AG04450 (cell line): ENCODE measurements at regions not wholly inside any gene's neighbourhood (a gene's known extent, or its start where the extent isn't known, plus 50 kb on each side); places are given as distances from the start of the nearest gene placed in this dataset.
A peak's percentile ranks its signal among the peaks of the same experiment; 100 is the strongest.

Experiments
- CTCF ChIA-PET: fragments of 300-600, 350-600 bp; formaldehyde crosslinking; extraction: SDS; loops from one replicate; lab custom pipeline; 2022; ENCODE audit warnings: antibody characterized with exemption, inconsistent platforms; lab: Charles Lee
- POLR2A ChIA-PET: fragments of 350-600 bp; formaldehyde crosslinking; extraction: SDS; loops from one replicate; lab custom pipeline; 2021; ENCODE audit warnings: antibody characterized with exemption, inconsistent platforms; lab: Yijun Ruan, JAX
- DNase-seq: peaks from one replicate; pipeline ENCODE4 v3.0.0-alpha.2; 2011; ENCODE audit warnings: low read depth, low spot score
- H3K27ac ChIP-seq: one replicate; pipeline ENCODE4 v1.5.1; 2012; ENCODE audit warnings: low read depth, low read length, control low read depth
- H3K27me3 ChIP-seq: one replicate; pipeline ENCODE4 v1.6.0; 2012; ENCODE audit warnings: low read length; ENCODE audit not compliant: control insufficient read depth, insufficient read depth
- H3K4me3 ChIP-seq: 2 replicates; pipeline ENCODE4 v1.5.1; 2011; ENCODE audit warnings: mild to moderate bottlenecking, low read depth, low read length, control low read depth
- H3K9me3 ChIP-seq: 2 replicates; pipeline ENCODE4 v1.5.1; 2012; ENCODE audit warnings: low read length; ENCODE audit not compliant: control insufficient read depth, insufficient read depth
- TF ChIP-seq, protein P1 (sequence below): IDR thresholded peaks from 2 replicates; pipeline ENCODE4 v1.5.1; 2011; ENCODE audit warnings: low read depth, low read length, control low read depth, inconsistent platforms

DNA sequence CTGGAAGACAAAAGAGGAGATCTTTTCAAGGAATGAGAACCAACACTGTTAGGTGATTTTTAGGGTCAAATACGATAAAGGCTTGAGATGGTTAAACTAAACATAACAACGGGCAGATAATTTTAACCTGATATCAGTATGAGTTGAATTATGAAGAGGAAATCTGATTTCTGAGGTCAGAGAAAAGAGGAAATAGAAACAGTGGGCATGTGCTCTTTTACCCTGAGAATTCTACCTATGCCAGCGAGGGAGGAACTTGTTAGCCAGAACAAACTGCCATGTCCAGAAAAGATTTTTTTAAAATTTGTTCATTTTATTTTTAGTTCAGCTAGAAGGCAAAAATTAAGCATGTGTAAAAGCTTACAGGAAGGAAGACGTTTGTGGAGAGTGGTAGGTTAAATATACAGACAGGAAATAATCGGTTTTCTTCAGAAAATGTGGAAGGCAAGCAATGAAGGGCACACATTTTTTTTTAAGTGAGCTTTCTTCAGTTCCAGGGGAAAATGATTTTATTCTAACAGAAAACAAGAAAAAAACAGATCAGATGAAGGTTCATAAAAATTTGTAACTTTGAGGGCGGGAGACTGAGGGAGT lies 1745.3 kb downstream of the MRPL39 start:
- POLR2A ChIA-PET: no interaction called here
- no peak overlapping the region for H3K4me3 ChIP-seq
- TF ChIP-seq, protein P1, sequence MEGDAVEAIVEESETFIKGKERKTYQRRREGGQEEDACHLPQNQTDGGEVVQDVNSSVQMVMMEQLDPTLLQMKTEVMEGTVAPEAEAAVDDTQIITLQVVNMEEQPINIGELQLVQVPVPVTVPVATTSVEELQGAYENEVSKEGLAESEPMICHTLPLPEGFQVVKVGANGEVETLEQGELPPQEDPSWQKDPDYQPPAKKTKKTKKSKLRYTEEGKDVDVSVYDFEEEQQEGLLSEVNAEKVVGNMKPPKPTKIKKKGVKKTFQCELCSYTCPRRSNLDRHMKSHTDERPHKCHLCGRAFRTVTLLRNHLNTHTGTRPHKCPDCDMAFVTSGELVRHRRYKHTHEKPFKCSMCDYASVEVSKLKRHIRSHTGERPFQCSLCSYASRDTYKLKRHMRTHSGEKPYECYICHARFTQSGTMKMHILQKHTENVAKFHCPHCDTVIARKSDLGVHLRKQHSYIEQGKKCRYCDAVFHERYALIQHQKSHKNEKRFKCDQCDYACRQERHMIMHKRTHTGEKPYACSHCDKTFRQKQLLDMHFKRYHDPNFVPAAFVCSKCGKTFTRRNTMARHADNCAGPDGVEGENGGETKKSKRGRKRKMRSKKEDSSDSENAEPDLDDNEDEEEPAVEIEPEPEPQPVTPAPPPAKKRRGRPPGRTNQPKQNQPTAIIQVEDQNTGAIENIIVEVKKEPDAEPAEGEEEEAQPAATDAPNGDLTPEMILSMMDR: no peak
- no peaks in the 10 kb centered on the region; the same call in 1 of the 2 replicates for H3K9me3 ChIP-seq
- H3K27me3 ChIP-seq: no peaks in the 10 kb centered on the region
- CTCF ChIA-PET: interaction anchor here (0.6 kb wide), 1 partner anchor 334 kb away, joined by 3 read pairs; no protein-coding TSS in a partner anchor
- H3K27ac ChIP-seq: no peak overlapping the region
- DNase-seq: no peak

DNA sequence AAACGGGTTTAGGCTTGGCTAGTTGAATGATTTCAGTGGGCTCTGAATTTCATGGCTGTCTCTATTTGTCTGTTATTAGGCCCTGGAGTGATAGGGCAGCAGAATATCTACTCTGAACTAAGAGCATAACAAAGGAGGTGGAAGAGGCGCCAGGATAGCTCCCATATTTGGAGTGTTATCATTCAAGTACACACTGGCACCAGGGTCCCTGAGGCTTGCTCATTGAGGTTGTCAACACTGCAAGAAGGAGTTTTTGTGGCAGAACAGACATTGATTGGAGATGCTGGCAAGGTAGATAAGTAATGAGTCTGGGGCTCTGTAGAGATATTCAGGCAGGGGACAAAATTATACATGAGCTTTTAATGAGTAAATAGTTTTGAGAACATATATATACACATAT lies 1748.4 kb downstream of the MRPL39 start:
- Histone ChIP-seq H3K27ac (no peak overlapping the region), H3K4me3 (no peak overlapping the region), H3K27me3 (no peaks in the 10 kb centered on the region), H3K9me3 (no peaks in the 10 kb centered on the region; the same call in 1 of the 2 replicates)
- TF ChIP-seq, protein P1: no peak
- no peak for DNase-seq
- CTCF ChIA-PET: no interaction called here
- POLR2A ChIA-PET: no interaction called here

DNA sequence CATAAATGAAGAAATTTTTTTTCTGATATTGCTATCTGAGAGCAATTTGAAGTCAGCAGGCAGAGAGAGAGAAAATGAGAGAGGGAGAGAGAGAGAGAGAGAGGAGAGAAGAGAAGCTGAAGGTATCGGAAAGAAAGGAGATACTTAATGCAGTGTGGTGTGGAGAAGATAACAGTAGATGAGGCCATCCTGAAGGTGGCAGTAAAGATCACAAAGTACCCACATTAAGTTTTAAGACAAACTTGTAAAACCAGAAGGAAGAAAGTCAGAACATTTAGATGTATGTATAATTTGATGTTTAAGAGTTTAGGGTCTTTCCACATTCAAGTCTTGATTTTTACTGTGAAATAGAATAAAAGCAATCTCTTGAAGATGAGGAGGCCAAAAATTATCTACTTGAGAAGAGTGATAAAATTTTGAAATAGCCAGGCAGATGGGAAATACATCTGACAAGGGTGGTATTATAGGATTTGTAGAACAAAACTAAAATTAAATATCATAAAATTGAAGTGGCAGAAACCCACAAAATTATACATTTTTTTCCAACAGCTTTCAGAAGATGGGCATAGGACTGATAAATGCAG lies 1753.4 kb downstream of the MRPL39 start:
- TF ChIP-seq, protein P1: peak; percentile 70
- peak; percentile 7 for DNase-seq
- Histone ChIP-seq H3K9me3 (no peaks in the 10 kb centered on the region; the same call in 1 of the 2 replicates), H3K4me3 (no peak overlapping the region), H3K27me3 (no peaks in the 10 kb centered on the region), H3K27ac (no peak overlapping the region)
- POLR2A ChIA-PET: no interaction called here
- CTCF ChIA-PET: interaction anchor here (0.8 to 2.9 kb wide), 9 partner anchors 10 to 1532 kb away, joined by 3 to 20 read pairs (median 5); no protein-coding TSS in a partner anchor

DNA sequence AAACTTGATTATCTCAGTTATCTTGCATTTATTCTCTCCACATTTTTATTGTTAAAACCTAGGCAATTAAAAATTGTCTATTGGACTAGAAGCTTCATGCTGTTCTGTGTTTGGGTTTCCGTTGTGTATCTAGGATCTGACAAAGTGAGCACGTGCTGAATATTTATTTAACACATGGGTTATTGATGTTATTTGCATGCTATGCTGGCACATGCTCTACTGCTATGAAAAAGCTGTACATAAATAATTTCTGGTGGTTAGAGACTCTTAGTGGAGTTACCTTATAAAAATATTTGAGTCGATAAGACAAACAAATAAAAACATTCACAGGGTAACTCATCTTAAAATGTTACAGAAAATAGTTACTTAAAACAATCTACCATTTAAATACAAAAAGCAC lies 1769.7 kb downstream of the MRPL39 start:
- TF ChIP-seq, protein P1: no peak
- POLR2A ChIA-PET: no interaction called here
- peaks cover 18% of the 10 kb centered on the region for H3K9me3 ChIP-seq

DNA sequence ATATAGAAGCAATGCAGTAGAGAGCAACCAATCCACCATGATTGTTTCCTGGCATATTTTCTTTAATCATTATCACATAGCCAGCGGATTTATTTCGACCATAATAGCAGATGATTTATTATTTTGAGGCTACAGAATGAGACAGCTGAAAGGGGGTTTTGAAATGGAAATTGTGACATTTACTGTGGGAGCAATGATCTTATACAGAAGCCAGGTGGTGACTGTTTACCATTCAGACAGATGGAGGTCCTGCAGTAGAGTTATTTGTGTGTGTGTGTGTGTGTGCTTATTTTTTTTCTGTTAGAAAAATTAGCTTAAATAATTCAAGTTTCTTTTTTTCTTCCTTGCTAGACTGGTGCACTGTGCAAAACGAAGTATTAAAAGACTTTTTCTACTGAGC lies 1784.5 kb downstream of the MRPL39 start:
- Histone ChIP-seq H3K27me3 (no peaks in the 10 kb centered on the region), H3K9me3 (peaks cover 7% of the 10 kb centered on the region; the same call in 1 of the 2 replicates), H3K27ac (no peak overlapping the region), H3K4me3 (no peak overlapping the region)
- POLR2A ChIA-PET: no interaction called here
- CTCF ChIA-PET: no interaction called here
- no peak for DNase-seq
- TF ChIP-seq, protein P1: no peak

More for the DNA sequence above, 1769.7 kb downstream of the MRPL39 start:
- no peak for DNase-seq
- no peak overlapping the region for H3K4me3 ChIP-seq
- H3K27me3 ChIP-seq: no peaks in the 10 kb centered on the region
- no peak overlapping the region for H3K27ac ChIP-seq
- CTCF ChIA-PET: no interaction called here
